ENCODE measurements at regions not wholly inside any gene's neighbourhood (a gene's known extent, or its start where the extent isn't known, plus 50 kb on each side); places are given as distances from the start of the nearest gene placed in this dataset.
"Not testable (repeated sequence)": the region's sequence is repeated elsewhere in the genome, so short reads cannot be mapped to it uniquely, and the experiment has no call there.

DNA sequence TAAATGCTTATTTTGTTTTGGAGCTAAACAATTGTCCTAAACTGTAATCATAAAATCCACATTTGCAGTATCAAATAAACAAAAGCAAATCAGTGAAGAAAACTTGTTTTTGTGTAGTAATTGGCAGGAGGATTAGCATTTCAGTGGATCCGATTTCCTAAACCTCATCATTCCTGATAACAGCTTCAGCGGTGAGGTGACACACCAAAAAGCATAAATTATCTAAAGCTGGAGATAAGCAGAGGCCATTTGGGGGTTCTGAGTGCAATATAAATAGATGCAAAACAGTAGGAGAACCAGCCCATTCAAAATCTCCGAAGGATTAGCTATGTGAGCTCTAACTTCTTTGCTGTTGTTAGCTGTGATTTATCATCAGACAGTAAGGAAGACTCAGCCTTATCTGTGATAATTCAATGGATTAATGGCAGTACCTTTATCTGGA, 235.8 kb downstream of the EPHA7 start:
- no peak for DNase-seq (ENCODE audit: extremely low read depth, low read depth, low spot score)

GRCh38 chr6:93182938-93183479, 236.3 kb downstream of the EPHA7 start:
- no peak for DNase-seq (ENCODE audit: extremely low read depth, low read depth, low spot score)

DNA sequence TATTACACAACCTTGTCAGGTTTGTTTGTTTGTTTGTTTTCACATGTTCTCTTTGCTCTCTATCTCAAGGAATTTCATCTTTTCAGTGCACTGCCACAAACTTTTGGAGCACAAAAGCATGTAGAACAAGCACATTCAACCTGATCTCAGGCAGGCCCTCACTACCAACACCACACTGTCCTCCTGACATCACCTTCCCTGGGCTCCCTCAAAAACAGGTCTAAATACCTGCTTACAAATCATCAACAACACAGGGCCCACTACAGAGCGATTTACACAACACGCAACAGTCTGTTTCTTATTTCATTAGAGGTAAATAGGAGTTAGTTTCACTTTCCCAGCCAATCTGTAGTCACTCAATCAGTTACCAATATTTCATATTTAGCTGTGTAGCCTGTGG, 241.4 kb downstream of the EPHA7 start:
- DNase-seq (ENCODE audit: extremely low read depth, low read depth, low spot score), result no peak

- no peak for DNase-seq (ENCODE audit: extremely low read depth, low read depth, low spot score)
Measured at GRCh38 chr6:93177438-93177837, 241.9 kb downstream of the EPHA7 start.

DNA sequence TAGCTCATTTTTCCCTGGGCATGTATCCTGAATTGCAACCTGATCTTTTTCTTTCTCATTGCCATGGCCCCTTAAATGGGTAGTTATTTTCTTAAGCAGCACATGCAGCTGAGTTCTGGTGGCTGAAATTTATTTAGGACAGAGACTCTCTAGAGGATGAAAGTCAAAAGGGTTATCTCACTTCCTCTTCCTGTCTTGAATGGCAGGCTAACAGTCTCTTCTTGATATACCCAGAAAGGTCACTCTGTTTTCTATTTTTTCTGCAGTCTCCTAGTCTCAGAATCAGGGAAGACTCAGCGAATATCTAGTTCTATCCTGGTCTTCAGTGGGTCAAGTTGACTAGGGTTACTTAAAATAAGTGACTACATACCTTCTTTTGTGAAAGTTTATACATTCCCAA, 243.3 kb downstream of the EPHA7 start:
- no peak for DNase-seq (ENCODE audit: extremely low read depth, low read depth, low spot score)

DNA sequence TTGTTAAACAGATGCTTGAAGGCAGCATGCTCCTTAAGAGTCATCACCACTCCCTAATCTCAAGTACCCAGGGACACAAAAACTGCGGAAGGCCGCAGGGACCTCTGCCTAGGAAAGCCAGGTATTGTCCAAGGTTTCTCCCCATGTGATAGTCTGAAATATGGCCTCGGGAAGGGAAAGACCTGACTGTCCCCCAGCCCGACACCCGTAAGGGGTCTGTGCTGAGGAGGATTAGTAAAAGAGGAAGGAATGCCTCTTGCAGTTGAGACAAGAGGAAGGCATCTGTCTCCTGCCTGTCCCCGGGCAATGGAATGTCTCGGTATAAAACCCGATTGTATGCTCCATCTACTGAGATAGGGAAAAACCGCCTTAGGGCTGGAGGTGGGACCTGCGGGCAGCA, 245.8 kb downstream of the EPHA7 start:
- DNase-seq (ENCODE audit: extremely low read depth, low read depth, low spot score), result not testable (repeated sequence)

DNA sequence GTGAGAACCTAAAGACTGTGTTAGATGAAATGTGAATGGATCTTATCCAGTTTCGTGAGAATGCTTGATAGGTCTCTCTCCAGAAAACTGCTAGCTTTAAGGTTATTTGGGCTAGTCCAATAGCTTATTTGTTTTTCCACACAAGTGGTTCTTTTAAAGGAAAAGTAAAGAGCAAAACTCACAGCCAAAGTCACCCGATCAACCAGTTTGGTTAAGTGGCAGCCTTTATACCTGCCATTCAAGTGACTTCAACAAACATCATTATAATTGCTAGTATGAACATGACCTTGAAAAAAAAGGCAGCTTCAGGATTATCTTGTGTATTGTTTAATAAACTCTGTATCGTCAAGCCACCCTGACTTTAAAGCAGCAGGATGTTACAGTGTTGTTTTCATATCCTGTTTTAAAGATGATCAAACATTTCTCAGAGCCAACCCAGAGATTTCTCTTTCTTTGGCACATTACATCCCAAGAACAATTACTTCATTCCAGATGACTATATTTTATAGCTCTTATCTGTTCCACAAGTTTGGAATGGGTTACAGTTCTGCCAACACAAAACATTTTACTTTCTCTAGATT, 253.4 kb downstream of the EPHA7 start:
- no peak for DNase-seq (ENCODE audit: extremely low read depth, low read depth, low spot score)

DNA sequence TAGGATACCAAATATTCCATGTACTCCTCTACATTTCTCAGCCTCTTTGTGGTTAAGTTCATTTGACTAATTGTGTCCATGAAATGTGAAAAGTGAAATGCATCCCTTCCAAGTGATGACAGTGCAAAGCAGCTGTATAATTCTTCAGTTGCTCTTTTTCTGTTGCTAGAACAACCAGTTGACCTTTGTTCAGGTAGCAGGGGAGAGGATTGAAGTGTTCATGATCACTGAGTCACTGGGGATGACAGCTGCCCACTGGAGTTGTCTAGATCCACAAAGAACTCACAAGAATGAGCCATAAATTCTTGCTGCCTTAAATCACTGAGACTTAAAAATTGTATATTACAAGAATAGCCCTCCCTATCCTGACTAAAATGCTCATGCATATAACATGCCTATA, 254.6 kb downstream of the EPHA7 start:
- no peak for DNase-seq (ENCODE audit: extremely low read depth, low read depth, low spot score)

GRCh38 chr6:93163146-93163545, 256.2 kb downstream of the EPHA7 start:
- DNase-seq (ENCODE audit: extremely low read depth, low read depth, low spot score), result no peak

GRCh38 chr6:93139408-93140081, 279.8 kb downstream of the EPHA7 start:
- no peak for DNase-seq (ENCODE audit: extremely low read depth, low read depth, low spot score)

DNA sequence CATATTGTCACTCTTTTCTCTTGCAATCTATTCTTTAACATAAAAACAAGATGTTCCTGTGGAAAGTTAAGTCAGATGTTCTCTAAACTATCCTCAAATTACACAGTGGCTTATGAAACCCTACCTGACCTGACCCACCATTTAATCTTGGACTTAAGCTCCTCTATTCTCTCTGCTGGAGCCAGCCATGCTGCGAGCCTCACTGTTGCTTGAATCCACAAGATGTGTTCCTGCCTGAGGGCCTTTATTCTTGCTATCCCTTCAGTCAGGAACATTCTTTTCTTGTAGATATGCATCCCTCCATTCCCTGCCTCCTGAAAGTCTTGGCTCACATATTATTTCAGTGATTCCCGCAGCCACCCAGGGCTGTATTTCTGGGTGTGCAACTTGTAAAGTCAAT, 283.2 kb downstream of the EPHA7 start:
- no peak for DNase-seq (ENCODE audit: extremely low read depth, low read depth, low spot score)

- no peak for DNase-seq (ENCODE audit: extremely low read depth, low read depth, low spot score)
Measured at GRCh38 chr6:93124006-93124632, 295.2 kb downstream of the EPHA7 start.

GRCh38 chr6:93123585-93123984, 295.8 kb downstream of the EPHA7 start:
- no peak for DNase-seq (ENCODE audit: extremely low read depth, low read depth, low spot score)

GRCh38 chr6:93120154-93120742, 299.1 kb downstream of the EPHA7 start:
- DNase-seq (ENCODE audit: extremely low read depth, low read depth, low spot score), result no peak

GRCh38 chr6:93105907-93106306, 313.5 kb downstream of the EPHA7 start:
- DNase-seq (ENCODE audit: extremely low read depth, low read depth, low spot score), result no peak

- DNase-seq (ENCODE audit: extremely low read depth, low read depth, low spot score), result no peak
Measured at GRCh38 chr6:93105017-93105416, 314.3 kb downstream of the EPHA7 start.

GRCh38 chr6:93104195-93104817, 315.1 kb downstream of the EPHA7 start:
- no peak for DNase-seq (ENCODE audit: extremely low read depth, low read depth, low spot score)

DNA sequence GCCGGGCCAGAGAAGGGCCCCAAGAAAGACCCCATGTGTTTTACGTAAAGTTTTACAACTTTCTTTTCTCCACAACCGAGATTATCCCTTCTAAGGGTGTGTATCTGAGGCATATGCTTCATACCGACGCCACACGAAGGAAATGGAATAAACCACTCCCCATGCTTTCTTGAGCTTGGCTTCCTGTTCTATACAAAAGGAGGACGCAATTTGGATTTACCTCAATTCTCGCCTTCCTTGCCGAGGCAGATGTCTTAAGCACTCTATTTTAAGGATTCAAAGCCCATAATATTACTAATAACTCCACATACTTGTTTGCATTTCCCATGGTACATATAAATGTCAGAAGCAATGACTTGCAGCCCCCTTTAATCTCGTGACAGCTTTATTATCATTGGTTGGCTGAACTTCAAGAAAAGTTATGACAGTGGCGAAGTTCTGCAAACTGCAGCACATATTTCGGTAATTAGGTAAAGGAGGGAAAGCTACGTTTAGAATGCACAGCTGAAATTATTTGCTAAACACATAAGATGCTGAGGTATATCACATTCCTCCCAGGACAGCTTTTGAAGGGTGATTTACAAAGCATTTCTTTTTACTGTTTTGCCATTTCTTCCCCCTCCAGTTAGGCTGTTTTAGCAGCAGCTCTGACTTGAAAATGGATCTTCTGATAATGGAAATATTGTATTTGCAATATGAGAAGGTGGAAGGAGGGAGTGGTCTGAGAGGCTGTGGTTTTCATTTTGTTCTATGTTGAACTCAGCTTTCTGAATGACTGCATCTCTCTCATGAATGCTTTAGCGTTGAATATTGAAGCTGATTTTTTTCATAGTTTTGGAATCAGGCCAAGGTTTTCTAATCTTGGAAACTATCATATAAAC, 330.5 kb downstream of the EPHA7 start:
- DNase-seq (ENCODE audit: extremely low read depth, low read depth, low spot score), result no peak

DNA sequence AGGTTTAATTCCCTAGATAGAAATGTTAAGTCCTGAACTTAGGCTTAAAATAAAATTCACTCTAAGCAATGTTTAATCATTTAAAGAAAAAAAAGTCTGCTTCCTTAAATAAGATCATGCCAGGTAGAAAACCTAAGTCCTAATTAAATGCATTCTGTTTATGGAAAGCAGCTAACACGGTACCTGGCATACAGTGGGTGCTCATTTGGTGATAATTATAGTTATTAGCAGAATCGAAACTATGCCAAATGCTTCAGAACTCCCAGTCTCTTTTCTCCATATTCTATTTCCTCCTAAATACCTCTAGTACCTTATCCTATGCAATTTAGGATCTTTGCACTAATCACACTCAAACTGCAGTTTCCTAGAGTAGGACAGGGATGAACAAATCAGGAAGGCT, 331.8 kb downstream of the EPHA7 start:
- no peak for DNase-seq (ENCODE audit: extremely low read depth, low read depth, low spot score)

- no peak for DNase-seq (ENCODE audit: extremely low read depth, low read depth, low spot score)
Measured at GRCh38 chr6:93086351-93086750, 333.0 kb downstream of the EPHA7 start.
